HepG2 (cell line): ENCODE measurements at regions not wholly inside any gene's neighbourhood (a gene's known extent, or its start where the extent isn't known, plus 50 kb on each side); places are given as distances from the start of the nearest gene placed in this dataset.

Source experiments
- ATAC-seq: fragments of 200-7000 bp; cut with Tn5 transposase; 3 replicates; pipeline ENCODE4 v1.9.1; 2020; ENCODE audit warnings: mild to moderate bottlenecking, moderate library complexity
- BruUV-seq: library from RNA; stranded (reverse); fragments of 400-500 nt; replicated peaks from 2 replicates; lab custom pipeline; 2021; lab: Mats Ljungman, UMichigan
- CTCF ChIA-PET: fragments of 300-600 bp; formaldehyde crosslinking; extraction: SDS; loops from one replicate; lab custom pipeline; 2021; ENCODE audit warnings: low total read pairs, inconsistent platforms, low intra/inter-chr PET ratio; lab: Yijun Ruan, JAX
- POLR2A ChIA-PET: fragments of 350-600 bp; sonication (Branson Sonifier 250); formaldehyde crosslinking; loops from one replicate; lab custom pipeline; 2020; ENCODE audit warnings: antibody characterized with exemption, inconsistent platforms; lab: Yijun Ruan, JAX
- DNase-seq: peaks from one replicate; pipeline ENCODE4 v3.0.0-alpha.2; 2015; ENCODE audit warnings: low spot score
- FAIRE-seq: peaks from 3 replicates; lab custom pipeline; 2011; peaks lifted over from hg19 to GRCh38; lab: Jason Lieb, UNC
- H2AFZ ChIP-seq: one replicate; pipeline ENCODE4 v1.6.1; 2011; ENCODE audit warnings: low read length, inconsistent platforms
- H3K27ac ChIP-seq: fragments of 300-600 bp; 3 replicates; pipeline ENCODE4 v1.8.0; 2011; ENCODE audit warnings: mixed run types, mild to moderate bottlenecking, mixed read lengths, low read length, inconsistent platforms; ENCODE audit not compliant: insufficient read depth; ENCODE audit errors: extremely low read length
- H3K27me3 ChIP-seq, 2 experiments: fragments of 200-600 bp in 1 of 2; 2 replicates in 1 of 2; 3 replicates in 1 of 2; pipeline versions ENCODE4 v1.6.0 to v1.8.0; 2011; ENCODE audit warnings: low read length in 2 of 2, mild to moderate bottlenecking in 2 of 2, moderate library complexity in 2 of 2, inconsistent platforms in 1 of 2; ENCODE audit not compliant: insufficient read depth in 2 of 2, control insufficient read depth in 1 of 2
- H3K36me3 ChIP-seq, 2 experiments: fragments of 200-600 bp in 1 of 2; replicated peaks in 1 of 2; 2 replicates in 1 of 2; 3 replicates in 1 of 2; pipeline versions ENCODE4 v1.5.1 to v1.8.0; 2011; ENCODE audit warnings: low read length in 2 of 2, inconsistent platforms in 1 of 2; ENCODE audit not compliant: insufficient read depth in 2 of 2, control insufficient read depth in 1 of 2
- H3K4me1 ChIP-seq: 2 replicates; pipeline ENCODE4 v1.5.1; 2012; ENCODE audit warnings: low read length, inconsistent platforms; ENCODE audit not compliant: insufficient read depth
- H3K4me2 ChIP-seq: 2 replicates; pipeline ENCODE4 v1.6.0; 2011; ENCODE audit warnings: low read depth, low read length, inconsistent platforms
- H3K4me3 ChIP-seq, 3 experiments: fragments of 200-600 bp in 1 of 3; sonication (generic), shearing (Covaris generic) in 1 of 3; replicated peaks in 1 of 3; 2 replicates each; pipeline ENCODE4 v1.5.1; 2011 to 2016; ENCODE audit warnings: low read length in 3 of 3, inconsistent platforms in 2 of 3, low read depth in 2 of 3, mild to moderate bottlenecking in 2 of 3, control low read depth in 1 of 3, mixed read lengths in 1 of 3; ENCODE audit not compliant: insufficient read depth in 1 of 3
- H3K79me2 ChIP-seq: one replicate; pipeline ENCODE4 v1.6.1; 2011; ENCODE audit warnings: low read length, inconsistent platforms; ENCODE audit not compliant: insufficient read depth
- H3K9ac ChIP-seq: 2 replicates; pipeline ENCODE4 v1.6.0; 2011; ENCODE audit warnings: mild to moderate bottlenecking, low read depth, low read length, inconsistent platforms; ENCODE audit not compliant: insufficient read depth
- H3K9me3 ChIP-seq: 2 replicates; pipeline ENCODE4 v1.5.1; 2012; ENCODE audit warnings: mild to moderate bottlenecking, low read length
- H4K20me1 ChIP-seq: 2 replicates; pipeline ENCODE4 v1.6.0; 2011; ENCODE audit warnings: inconsistent platforms, mild to moderate bottlenecking, low read length, moderate library complexity; ENCODE audit not compliant: insufficient read depth
- AHR ChIP-seq: IDR thresholded peaks from 2 replicates; pipeline ENCODE4 v1.6.1; 2018; ENCODE audit warnings: missing genetic modification reagents, missing compliant biosample characterization
- BCLAF1 ChIP-seq: fragments of 450-650 bp; IDR thresholded peaks from 2 replicates; pipeline ENCODE4 v1.6.1; 2017; ENCODE audit warnings: mild to moderate bottlenecking
- BRD4 ChIP-seq: sonication (generic); formaldehyde crosslinking; IDR thresholded peaks from 2 replicates; pipeline ENCODE4 v1.4.0; 2020; ENCODE audit warnings: missing genetic modification reagents
- CC2D1A ChIP-seq: sonication (generic); formaldehyde crosslinking; IDR thresholded peaks from 2 replicates; pipeline ENCODE4 v1.8.1; 2023; ENCODE audit warnings: mild to moderate bottlenecking, missing genetic modification reagents
- KDM3A ChIP-seq: IDR thresholded peaks from 2 replicates; pipeline ENCODE4 v1.6.1; 2018; ENCODE audit warnings: low read depth, missing compliant biosample characterization
- KLF12 ChIP-seq: sonication (generic); formaldehyde crosslinking; IDR thresholded peaks from 2 replicates; pipeline ENCODE4 v1.4.0; 2020; ENCODE audit warnings: missing genetic modification reagents, borderline replicate concordance
- TARDBP ChIP-seq: sonication (generic); formaldehyde crosslinking; IDR thresholded peaks from 2 replicates; pipeline ENCODE4 v1.8.0; 2022; ENCODE audit warnings: mild to moderate bottlenecking, missing genetic modification reagents
- ZNF546 ChIP-seq: sonication (generic); formaldehyde crosslinking; conservative IDR thresholded peaks from 2 replicates; pipeline ENCODE4 v1.8.1; 2023; ENCODE audit warnings: mild to moderate bottlenecking, missing genetic modification reagents
- ZNF609 ChIP-seq: sonication (generic); formaldehyde crosslinking; IDR thresholded peaks from 2 replicates; pipeline ENCODE4 v1.4.0; 2020; ENCODE audit warnings: mild to moderate bottlenecking, missing genetic modification reagents, borderline replicate concordance
- ZNF720 ChIP-seq: sonication (generic); formaldehyde crosslinking; IDR thresholded peaks from 2 replicates; pipeline ENCODE4 v1.4.0; 2020; ENCODE audit warnings: missing genetic modification reagents
- WGBS: methylation state at CpG from one replicate; pipeline ENCODE4 v1.1.6; 2017; ENCODE audit warnings: low lambda C conversion rate; 5-methylcytosine and 5-hydroxymethylcytosine counted together
- in situ Hi-C: cut with HindIII; loops from 2 replicates; pipeline ENCODE4 v1.10.0; 2017; ENCODE audit warnings: low pct_unique_long_range_greater_than_20kb; ENCODE audit not compliant: extremely low pct_ligation_motif_present
- intact Hi-C: fragments of 100-400 bp; cut with micrococcal nuclease; formaldehyde crosslinking; loops from one replicate; pipeline ENCODE4 v1.10.0; 2022; ENCODE audit not compliant: unreplicated experiment

- intact Hi-C loops, result no loop called here
- no peaks in the 10 kb centered on the region for H3K79me2 ChIP-seq
- H3K27me3 ChIP-seq, result peaks cover 10 to 84% of the 10 kb centered on the region in 2 experiments
- H4K20me1 ChIP-seq, result peaks cover 7% of the 10 kb centered on the region; the same call in 1 of the 2 replicates
- FAIRE-seq (no peak), ATAC-seq (no peak), DNase-seq (no peak)
- no peak overlapping the region for H3K4me2 ChIP-seq
- in situ Hi-C loops, result no loop called here
- no peaks in the 10 kb centered on the region for H3K9me3 ChIP-seq
- no peak for TF ChIP-seq KLF12 (CRISPR knock-in tag)
- ChIA-PET CTCF (no interaction called here), POLR2A (no interaction called here)
- no peak overlapping the region for H3K27ac ChIP-seq
- H3K9ac ChIP-seq, result no peak overlapping the region
- WGBS, result 0% methylated on average over 3 of the region's 12 CpGs
- no peak overlapping the region for H3K4me3 ChIP-seq
- no peak overlapping the region for H2AFZ ChIP-seq
- no TSS peak for BruUV-seq
- H3K4me1 ChIP-seq, result no peaks in the 10 kb centered on the region
- H3K36me3 ChIP-seq, result no peaks in the 10 kb centered on the region
Observed at GRCh38 chr9:135296735-135297455, 182.7 kb upstream of the PPP1R26 start.

- Histone ChIP-seq H3K79me2 (no peaks in the 10 kb centered on the region), H3K9me3 (no peaks in the 10 kb centered on the region), H3K27ac (no peak overlapping the region), H3K4me2 (no peak overlapping the region), H2AFZ (no peak overlapping the region), H3K4me3 (no peak overlapping the region), H3K4me1 (no peaks in the 10 kb centered on the region), H3K9ac (no peak overlapping the region), H4K20me1 (peaks cover 7% of the 10 kb centered on the region; the same call in 1 of the 2 replicates), H3K36me3 (no peaks in the 10 kb centered on the region), H3K27me3 (peaks cover 11 to 84% of the 10 kb centered on the region in 2 experiments)
- ATAC-seq (no peak), DNase-seq (no peak), FAIRE-seq (no peak)
- BruUV-seq, result no TSS peak
- 15% methylated on average over 7 of the region's 16 CpGs for WGBS
- in situ Hi-C loops (no loop called here), intact Hi-C loops (no loop called here)
- ChIA-PET CTCF (no interaction called here), POLR2A (no interaction called here)
- TF ChIP-seq ZNF720 (CRISPR knock-in tag) (no peak), CC2D1A (CRISPR knock-in tag) (no peak), KDM3A (CRISPR knock-in tag) (no peak), BRD4 (CRISPR knock-in tag) (no peak), AHR (CRISPR knock-in tag) (no peak), TARDBP (CRISPR knock-in tag) (no peak), ZNF546 (CRISPR knock-in tag) (no peak), BCLAF1 (no peak), ZNF609 (CRISPR knock-in tag) (no peak)
Observed at GRCh38 chr9:135297456-135298075, 182.0 kb upstream of the PPP1R26 start.
